ENCODE measurements at regions not wholly inside any gene's neighbourhood (a gene's known extent, or its start where the extent isn't known, plus 50 kb on each side); places are given as distances from the start of the nearest gene placed in this dataset.

DNA sequence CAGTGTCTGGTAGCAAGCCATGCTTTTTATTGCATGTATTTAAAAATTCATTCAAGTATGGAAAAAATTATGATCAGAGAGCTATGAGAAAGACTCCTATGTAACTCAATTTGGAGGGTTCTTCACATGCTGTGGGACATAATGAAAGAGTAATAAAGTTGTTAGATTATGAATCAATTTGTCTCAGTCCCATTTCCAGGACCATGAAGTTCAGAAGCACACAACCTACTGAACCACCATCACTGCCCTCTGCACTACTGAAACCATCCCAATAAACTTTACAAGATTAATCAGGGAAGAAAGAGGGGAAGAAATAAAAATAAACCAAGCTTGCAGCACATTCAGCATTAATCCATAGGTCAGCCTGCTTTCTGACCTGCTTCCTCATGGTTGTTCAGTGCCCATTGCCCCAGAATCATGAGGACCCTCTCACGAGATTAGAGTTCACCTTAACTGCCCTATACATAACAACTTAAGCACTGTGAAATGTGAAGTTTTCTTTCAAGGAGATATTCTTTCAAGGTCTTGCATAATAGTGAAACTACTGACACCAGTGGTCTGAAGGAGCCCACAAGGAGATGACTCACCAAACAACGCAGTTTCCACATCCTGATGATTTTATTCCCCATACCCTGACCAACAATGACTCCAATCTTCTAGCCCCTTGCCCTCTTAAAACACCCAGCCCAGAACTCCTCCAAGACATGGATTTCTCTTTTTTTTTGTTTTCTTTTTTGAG is 171.5 kb upstream of the ADCY1 start:
- H3K27me3 ChIP-seq: no peaks in the 10 kb centered on the region
- no peaks in the 10 kb centered on the region for H3K36me3 ChIP-seq
- H3K27ac ChIP-seq: no peak overlapping the region
- WGBS: 48% methylated on average over 2 of the region's 2 CpGs
- TF ChIP-seq POLR2AphosphoS5 (IDR thresholded peaks at IDR 0.05) (no peak), EP300 (IDR thresholded peaks at IDR 0.05) (no peak), POLR2A (IDR thresholded peaks at IDR 0.05) (no peak)
- TF ChIP-seq, protein P1, sequence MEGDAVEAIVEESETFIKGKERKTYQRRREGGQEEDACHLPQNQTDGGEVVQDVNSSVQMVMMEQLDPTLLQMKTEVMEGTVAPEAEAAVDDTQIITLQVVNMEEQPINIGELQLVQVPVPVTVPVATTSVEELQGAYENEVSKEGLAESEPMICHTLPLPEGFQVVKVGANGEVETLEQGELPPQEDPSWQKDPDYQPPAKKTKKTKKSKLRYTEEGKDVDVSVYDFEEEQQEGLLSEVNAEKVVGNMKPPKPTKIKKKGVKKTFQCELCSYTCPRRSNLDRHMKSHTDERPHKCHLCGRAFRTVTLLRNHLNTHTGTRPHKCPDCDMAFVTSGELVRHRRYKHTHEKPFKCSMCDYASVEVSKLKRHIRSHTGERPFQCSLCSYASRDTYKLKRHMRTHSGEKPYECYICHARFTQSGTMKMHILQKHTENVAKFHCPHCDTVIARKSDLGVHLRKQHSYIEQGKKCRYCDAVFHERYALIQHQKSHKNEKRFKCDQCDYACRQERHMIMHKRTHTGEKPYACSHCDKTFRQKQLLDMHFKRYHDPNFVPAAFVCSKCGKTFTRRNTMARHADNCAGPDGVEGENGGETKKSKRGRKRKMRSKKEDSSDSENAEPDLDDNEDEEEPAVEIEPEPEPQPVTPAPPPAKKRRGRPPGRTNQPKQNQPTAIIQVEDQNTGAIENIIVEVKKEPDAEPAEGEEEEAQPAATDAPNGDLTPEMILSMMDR (IDR thresholded peaks at IDR 0.05): no peak
- no peaks in the 10 kb centered on the region for H3K9me3 ChIP-seq
- no peak overlapping the region for H3K4me3 ChIP-seq
- no peaks in the 10 kb centered on the region for H3K4me1 ChIP-seq
- DNase-seq (ENCODE audit: low spot score in 2 of 2): no peak

DNA sequence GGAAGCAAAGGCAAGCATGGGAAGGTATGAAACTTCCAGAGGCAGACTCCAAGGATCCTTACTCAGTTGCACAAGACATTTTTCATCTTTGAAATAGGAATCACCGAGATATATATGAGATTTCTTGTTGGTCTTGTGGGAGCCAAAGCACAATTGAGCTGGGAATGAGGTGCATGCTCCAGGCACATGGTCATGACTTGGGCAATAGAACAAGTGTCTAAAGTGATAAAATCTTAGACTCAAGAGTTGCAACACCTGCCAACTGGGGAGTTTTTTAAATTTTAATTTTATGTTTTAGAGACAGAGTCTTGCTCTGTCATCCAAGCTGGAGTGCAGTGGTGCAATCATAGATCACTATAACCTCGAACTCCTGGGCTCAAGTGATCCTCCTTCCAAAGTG is 169.5 kb upstream of the ADCY1 start:
- H3K36me3 ChIP-seq: no peaks in the 10 kb centered on the region
- no peaks in the 10 kb centered on the region for H3K27me3 ChIP-seq
- no peaks in the 10 kb centered on the region for H3K9me3 ChIP-seq
- TF ChIP-seq, protein P1 (IDR thresholded peaks at IDR 0.05): no peak
- TF ChIP-seq POLR2A (IDR thresholded peaks at IDR 0.05) (no peak), EP300 (IDR thresholded peaks at IDR 0.05) (no peak), POLR2AphosphoS5 (IDR thresholded peaks at IDR 0.05) (no peak)
- WGBS: 69% methylated on average over 2 of the region's 2 CpGs
- no peaks in the 10 kb centered on the region for H3K4me1 ChIP-seq
- no peak overlapping the region for H3K4me3 ChIP-seq
- no peak for DNase-seq (ENCODE audit: low spot score in 2 of 2)
- H3K27ac ChIP-seq: no peak overlapping the region

DNA sequence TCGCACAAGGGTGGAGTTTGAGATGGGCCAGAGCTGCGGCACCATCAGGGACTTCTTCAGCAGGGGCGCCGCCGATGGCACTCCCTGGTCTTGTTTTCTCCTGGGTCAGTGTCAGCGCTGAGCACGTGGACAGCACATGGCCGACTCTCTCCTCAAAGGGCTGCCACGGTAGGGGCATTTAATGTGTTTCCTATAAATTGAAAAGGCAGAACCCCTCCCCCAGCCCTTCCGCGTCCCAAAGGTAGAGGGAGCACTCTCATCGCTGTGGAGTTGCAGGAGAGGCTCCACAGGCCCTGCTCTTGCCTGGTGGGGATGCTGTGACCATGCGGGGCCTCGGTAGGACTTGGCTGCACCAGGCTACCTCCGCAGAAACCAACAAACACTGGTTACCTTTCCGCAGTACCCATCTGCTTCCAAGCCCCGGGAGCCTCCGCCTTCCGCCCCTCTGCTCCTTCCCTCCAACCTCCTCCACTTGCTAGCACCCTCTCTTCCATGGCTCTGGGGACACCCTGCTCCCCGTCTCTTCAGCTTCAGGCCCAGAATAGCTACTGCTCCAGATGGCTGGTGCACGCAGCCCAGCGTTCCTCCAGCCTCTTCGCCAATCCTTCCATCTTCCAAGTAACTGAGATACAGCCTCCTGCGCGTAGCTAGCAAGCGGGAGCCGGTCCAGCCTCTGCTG is 166.3 kb upstream of the ADCY1 start:
- no peak overlapping the region for H3K27ac ChIP-seq
- no peak for DNase-seq (ENCODE audit: low spot score in 2 of 2)
- H3K36me3 ChIP-seq: no peaks in the 10 kb centered on the region
- WGBS: 78% methylated on average over 26 of the region's 27 CpGs
- H3K4me3 ChIP-seq: no peak overlapping the region
- no peaks in the 10 kb centered on the region for H3K4me1 ChIP-seq
- H3K27me3 ChIP-seq: no peaks in the 10 kb centered on the region
- TF ChIP-seq POLR2A (IDR thresholded peaks at IDR 0.05) (no peak), EP300 (IDR thresholded peaks at IDR 0.05) (no peak), POLR2AphosphoS5 (IDR thresholded peaks at IDR 0.05) (no peak)
- TF ChIP-seq, protein P1 (IDR thresholded peaks at IDR 0.05): no peak
- H3K9me3 ChIP-seq: no peaks in the 10 kb centered on the region

DNA sequence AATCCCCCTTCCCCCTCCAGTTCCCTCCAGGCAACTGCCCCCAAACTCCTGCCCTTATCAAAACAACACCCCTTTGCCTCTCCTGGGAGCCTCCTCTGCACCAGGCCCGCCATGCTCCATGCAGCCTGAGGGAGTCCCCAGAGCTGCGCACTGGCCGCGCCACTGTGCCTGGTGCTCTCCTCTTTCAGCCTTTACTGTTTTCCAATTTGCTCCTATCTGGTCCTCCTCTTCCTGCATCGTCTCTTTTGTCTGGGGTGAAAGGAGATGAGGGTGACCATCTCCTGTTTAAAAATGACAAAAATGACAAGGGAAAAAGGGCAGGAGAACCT is 165.8 kb upstream of the ADCY1 start:
- Histone ChIP-seq H3K27me3 (no peaks in the 10 kb centered on the region), H3K9me3 (no peaks in the 10 kb centered on the region), H3K27ac (no peak overlapping the region), H3K4me1 (no peaks in the 10 kb centered on the region), H3K36me3 (no peaks in the 10 kb centered on the region), H3K4me3 (no peak overlapping the region)
- TF ChIP-seq, protein P1 (IDR thresholded peaks at IDR 0.05): no peak
- no peak for TF ChIP-seq EP300 (IDR thresholded peaks at IDR 0.05)
- TF ChIP-seq POLR2A (IDR thresholded peaks at IDR 0.05): no peak
- no peak for TF ChIP-seq POLR2AphosphoS5 (IDR thresholded peaks at IDR 0.05)
- WGBS: 84% methylated on average over 5 of the region's 5 CpGs
- no peak for DNase-seq (ENCODE audit: low spot score in 2 of 2)

DNA sequence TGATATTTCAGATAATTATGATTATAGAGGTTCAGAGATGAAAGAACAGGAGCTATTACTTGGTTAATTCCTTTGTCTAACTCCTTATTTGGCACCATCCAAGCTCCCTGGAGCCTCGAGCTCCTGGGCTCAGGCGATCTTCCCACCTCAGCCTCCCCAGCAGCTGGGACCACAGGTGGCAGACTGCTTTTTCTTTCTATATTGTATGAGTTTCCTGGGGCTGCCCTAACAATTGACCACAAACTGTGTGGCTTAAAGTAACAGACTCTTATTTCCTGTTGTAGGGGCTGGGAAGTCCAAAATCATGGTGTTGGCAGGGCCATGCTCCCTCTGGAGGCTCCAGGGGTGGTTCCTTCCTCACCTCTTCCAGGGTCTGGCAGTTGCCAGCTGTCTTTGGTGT is 163.3 kb upstream of the ADCY1 start:
- no peaks in the 10 kb centered on the region for H3K36me3 ChIP-seq
- no peaks in the 10 kb centered on the region for H3K9me3 ChIP-seq
- no peak overlapping the region for H3K4me3 ChIP-seq
- no peak overlapping the region for H3K27ac ChIP-seq
- H3K4me1 ChIP-seq: no peaks in the 10 kb centered on the region
- no peak for TF ChIP-seq EP300 (IDR thresholded peaks at IDR 0.05)
- no peak for TF ChIP-seq POLR2AphosphoS5 (IDR thresholded peaks at IDR 0.05)
- DNase-seq (ENCODE audit: low spot score in 2 of 2): no peak
- 83% methylated on average over 2 of the region's 2 CpGs for WGBS
- no peaks in the 10 kb centered on the region for H3K27me3 ChIP-seq

All from suprapubic skin (tissue), 4 donors.